AG10803 (cell line): ENCODE measurements at regions not wholly inside any gene's neighbourhood (a gene's known extent, or its start where the extent isn't known, plus 50 kb on each side); places are given as distances from the start of the nearest gene placed in this dataset.

Experiments
- DNase-seq: peaks from one replicate; pipeline ENCODE4 v3.0.0; 2010; ENCODE audit warnings: low read depth
- H3K4me3 ChIP-seq: 2 replicates; pipeline ENCODE4 v1.5.1; 2011; ENCODE audit warnings: mild to moderate bottlenecking, low read length, control low read depth
- TF ChIP-seq, protein P1 (sequence below): conservative IDR thresholded peaks from 2 replicates; pipeline ENCODE4 v1.5.1; 2011; ENCODE audit warnings: mild to moderate bottlenecking, low read length, control low read depth, inconsistent platforms

- DNase-seq, result no peak
- H3K4me3 ChIP-seq, result no peak overlapping the region
- TF ChIP-seq, protein P1, sequence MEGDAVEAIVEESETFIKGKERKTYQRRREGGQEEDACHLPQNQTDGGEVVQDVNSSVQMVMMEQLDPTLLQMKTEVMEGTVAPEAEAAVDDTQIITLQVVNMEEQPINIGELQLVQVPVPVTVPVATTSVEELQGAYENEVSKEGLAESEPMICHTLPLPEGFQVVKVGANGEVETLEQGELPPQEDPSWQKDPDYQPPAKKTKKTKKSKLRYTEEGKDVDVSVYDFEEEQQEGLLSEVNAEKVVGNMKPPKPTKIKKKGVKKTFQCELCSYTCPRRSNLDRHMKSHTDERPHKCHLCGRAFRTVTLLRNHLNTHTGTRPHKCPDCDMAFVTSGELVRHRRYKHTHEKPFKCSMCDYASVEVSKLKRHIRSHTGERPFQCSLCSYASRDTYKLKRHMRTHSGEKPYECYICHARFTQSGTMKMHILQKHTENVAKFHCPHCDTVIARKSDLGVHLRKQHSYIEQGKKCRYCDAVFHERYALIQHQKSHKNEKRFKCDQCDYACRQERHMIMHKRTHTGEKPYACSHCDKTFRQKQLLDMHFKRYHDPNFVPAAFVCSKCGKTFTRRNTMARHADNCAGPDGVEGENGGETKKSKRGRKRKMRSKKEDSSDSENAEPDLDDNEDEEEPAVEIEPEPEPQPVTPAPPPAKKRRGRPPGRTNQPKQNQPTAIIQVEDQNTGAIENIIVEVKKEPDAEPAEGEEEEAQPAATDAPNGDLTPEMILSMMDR, result no peak
Measured at GRCh38 chr22:44394246-44395117, 81.7 kb upstream of the SHISAL1 start.

DNA sequence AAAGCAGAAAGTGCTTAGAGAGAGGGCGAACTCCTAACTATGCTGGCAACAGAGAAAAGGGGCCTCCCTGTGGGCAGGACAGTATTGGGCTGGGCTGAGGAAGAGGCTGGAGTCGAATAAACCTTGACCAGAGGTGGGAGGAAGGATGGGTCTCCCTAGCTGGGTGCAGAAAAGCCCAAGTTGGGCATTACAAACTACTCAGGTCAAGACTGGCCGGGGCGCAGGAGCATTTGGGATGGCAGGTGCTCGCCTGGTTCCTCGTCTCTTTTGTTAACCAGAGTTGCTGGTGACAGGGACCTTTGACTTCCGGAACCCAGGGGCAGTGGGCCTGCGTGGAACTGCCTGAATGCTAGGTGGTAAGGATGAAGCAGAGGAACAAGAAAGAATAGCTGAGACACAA is 80.3 kb upstream of the SHISAL1 start:
- TF ChIP-seq, protein P1, result no peak
- H3K4me3 ChIP-seq, result no peak overlapping the region
- no peak for DNase-seq

GRCh38 chr22:44392446-44392921 is 79.7 kb upstream of the SHISAL1 start:
- no peak overlapping the region for H3K4me3 ChIP-seq
- DNase-seq, result no peak
- TF ChIP-seq, protein P1, result no peak

DNA sequence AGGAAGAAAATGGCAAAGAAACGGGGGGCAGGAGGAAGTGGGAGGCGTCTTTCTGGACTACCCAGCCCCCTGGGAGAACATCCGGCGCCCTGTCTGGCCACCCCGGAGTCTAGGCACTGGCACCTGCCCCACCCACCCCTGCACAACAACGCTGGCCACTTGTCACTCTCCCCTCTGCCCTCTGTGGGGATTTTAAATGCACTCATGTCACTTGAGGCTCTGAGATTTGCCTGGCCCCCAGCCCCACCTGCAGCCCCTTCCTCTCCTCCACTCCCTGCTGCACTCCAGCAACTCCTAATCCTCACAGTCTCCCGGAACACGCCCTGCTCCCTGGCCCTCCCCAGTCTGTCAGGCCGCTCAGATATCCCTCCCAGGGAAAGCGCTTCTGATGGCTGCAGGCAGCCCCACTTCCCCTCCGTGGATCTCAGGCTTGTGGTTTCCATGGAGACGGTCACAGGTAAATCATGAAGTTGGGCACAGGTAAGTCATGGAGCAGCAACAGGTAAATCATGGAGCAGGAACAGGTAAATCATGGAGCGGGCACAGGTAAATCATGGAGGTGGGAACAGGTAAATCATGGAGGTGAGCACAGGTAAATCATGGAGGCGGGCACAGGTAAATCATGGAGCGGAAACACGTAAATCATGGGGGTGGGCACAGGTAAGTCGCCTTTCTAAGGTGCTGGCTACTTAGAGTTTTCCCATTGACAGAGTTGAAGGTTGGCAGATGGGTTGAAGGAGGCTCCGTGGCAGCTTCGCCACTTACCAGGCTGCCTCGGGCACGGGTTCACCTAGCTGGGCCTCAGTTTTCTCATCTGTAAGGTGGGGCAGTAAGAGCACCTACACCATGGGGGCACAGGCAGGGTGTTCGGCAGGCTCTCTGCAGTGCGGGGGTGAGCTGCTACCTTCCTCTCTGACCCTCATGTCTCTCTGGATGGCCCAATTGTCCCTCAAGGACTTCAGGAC is 79.0 kb upstream of the SHISAL1 start:
- TF ChIP-seq, protein P1, result no peak
- no peak for DNase-seq

DNA sequence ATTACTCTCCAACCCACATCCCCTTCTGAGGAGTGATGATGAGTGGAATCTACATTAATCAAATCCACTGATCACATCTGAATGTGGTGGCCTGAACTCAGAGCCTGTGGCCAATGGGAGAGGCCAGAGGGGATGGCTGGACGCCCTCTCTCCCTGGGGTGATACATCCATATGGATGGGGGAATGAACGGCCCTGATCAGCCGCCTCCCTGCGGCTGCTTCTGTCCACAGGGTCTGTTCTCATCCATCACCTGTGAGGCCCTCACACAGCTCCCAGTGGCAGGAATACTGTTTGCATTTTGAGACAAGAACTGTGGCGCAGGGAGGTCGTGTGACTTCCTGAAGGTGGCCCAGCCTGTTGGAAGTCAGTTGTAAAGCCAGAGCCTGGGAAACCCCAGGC is 78.3 kb upstream of the SHISAL1 start:
- no peak overlapping the region for H3K4me3 ChIP-seq
- TF ChIP-seq, protein P1, result 0 out of 2 replicates have a peak, but pooled peaks have one; percentile 1
- DNase-seq, result no peak

More for the DNA sequence above, 79.0 kb upstream of the SHISAL1 start:
- no peak overlapping the region for H3K4me3 ChIP-seq

DNA sequence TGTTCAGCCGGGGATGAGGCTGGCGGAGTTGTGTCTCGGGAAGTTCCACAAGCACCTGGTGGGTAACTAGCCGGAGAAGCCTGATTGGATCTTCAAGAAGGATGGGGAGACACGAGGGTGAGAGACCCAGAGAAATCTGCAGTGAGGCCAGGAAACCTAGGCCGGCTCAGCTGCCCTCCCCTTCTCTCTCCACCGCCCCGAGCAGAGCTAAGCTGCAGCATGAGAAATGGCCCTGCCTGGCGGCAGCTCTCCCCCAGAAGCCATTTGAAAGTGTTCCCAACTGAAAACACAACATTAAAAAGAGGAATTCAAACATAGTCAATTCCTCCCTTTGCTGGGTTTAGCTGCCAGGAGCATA is 77.8 kb upstream of the SHISAL1 start:
- DNase-seq, result no peak
- TF ChIP-seq, protein P1, result no peak
- H3K4me3 ChIP-seq, result no peak overlapping the region
